Trophoblast cell (in vitro differentiated cells and primary cell): ENCODE measurements at regions not wholly inside any gene's neighbourhood (a gene's known extent, or its start where the extent isn't known, plus 50 kb on each side); places are given as distances from the start of the nearest gene placed in this dataset.

Source experiments
- DNase-seq, 2 donors: peaks; one replicate each; pipeline ENCODE4 v3.0.0-alpha.2; 2016
- H2AFZ ChIP-seq: 2 replicates; pipeline ENCODE4 v1.6.1; 2013; ENCODE audit warnings: low read length, moderate library complexity, mild to moderate bottlenecking; ENCODE audit not compliant: insufficient read depth, poor library complexity
- H2AK5ac ChIP-seq: 2 replicates; pipeline ENCODE4 v1.6.1; 2013; ENCODE audit warnings: mild to moderate bottlenecking, low read length
- H2BK120ac ChIP-seq: 2 replicates; pipeline ENCODE4 v1.6.1; 2013; ENCODE audit warnings: low read length, mild to moderate bottlenecking, moderate library complexity; ENCODE audit not compliant: insufficient read depth, poor library complexity
- H2BK12ac ChIP-seq: 2 replicates; pipeline ENCODE4 v1.6.1; 2013; ENCODE audit warnings: mild to moderate bottlenecking, low read length, moderate library complexity
- H2BK5ac ChIP-seq: 2 replicates; pipeline ENCODE4 v1.6.1; 2013; ENCODE audit warnings: low read length, low read depth, moderate library complexity, mild to moderate bottlenecking; ENCODE audit not compliant: poor library complexity
- H3K14ac ChIP-seq: 2 replicates; pipeline ENCODE4 v1.6.1; 2013; ENCODE audit warnings: mild to moderate bottlenecking, low read length
- H3K18ac ChIP-seq: 2 replicates; pipeline ENCODE4 v1.6.1; 2013; ENCODE audit warnings: mild to moderate bottlenecking, low read length
- H3K23ac ChIP-seq: 2 replicates; pipeline ENCODE4 v1.6.1; 2013; ENCODE audit warnings: low read length
- H3K27ac ChIP-seq: 2 replicates; pipeline ENCODE4 v1.5.1; 2013; ENCODE audit warnings: low read depth, mild to moderate bottlenecking, inconsistent platforms, low read length, moderate library complexity
- H3K27me3 ChIP-seq: 2 replicates; pipeline ENCODE4 v1.6.1; 2013; ENCODE audit warnings: inconsistent platforms, mild to moderate bottlenecking, low read length, moderate library complexity; ENCODE audit not compliant: insufficient read depth
- H3K36me3 ChIP-seq, 2 experiments: 1 replicate in 1 of 2; 2 replicates in 1 of 2; pipeline ENCODE4 v1.6.1; 2013; ENCODE audit warnings: low read length in 2 of 2, mild to moderate bottlenecking in 2 of 2, moderate library complexity in 1 of 2; ENCODE audit not compliant: insufficient read depth in 2 of 2, control insufficient read depth in 1 of 2
- H3K4ac ChIP-seq: 2 replicates; pipeline ENCODE4 v1.6.1; 2013; ENCODE audit warnings: low read depth, mild to moderate bottlenecking, low read length, moderate library complexity
- H3K4me1 ChIP-seq, 2 experiments: 1 replicate in 1 of 2; 2 replicates in 1 of 2; pipeline ENCODE4 v1.6.1; 2013; ENCODE audit warnings: low read length in 2 of 2, mild to moderate bottlenecking in 2 of 2, moderate library complexity in 1 of 2; ENCODE audit not compliant: insufficient read depth in 2 of 2, control insufficient read depth in 1 of 2
- H3K4me2 ChIP-seq: 2 replicates; pipeline ENCODE4 v1.6.1; 2013; ENCODE audit warnings: inconsistent platforms, mild to moderate bottlenecking, low read length, moderate library complexity
- H3K4me3 ChIP-seq: 2 replicates; pipeline ENCODE4 v1.5.1; 2013; ENCODE audit warnings: mild to moderate bottlenecking, low read depth, low read length, inconsistent platforms
- H3K79me1 ChIP-seq: one replicate; pipeline ENCODE4 v1.6.1; 2013; ENCODE audit warnings: low read length
- H3K79me2 ChIP-seq: 2 replicates; pipeline ENCODE4 v1.6.1; 2013; ENCODE audit warnings: low read length, mild to moderate bottlenecking; ENCODE audit not compliant: control insufficient read depth, insufficient read depth, poor library complexity
- H3K9ac ChIP-seq: 2 replicates; pipeline ENCODE4 v1.6.1; 2013; ENCODE audit warnings: mild to moderate bottlenecking, low read length
- H3K9me3 ChIP-seq: 2 replicates; pipeline ENCODE4 v1.6.1; 2013; ENCODE audit warnings: low read depth, mild to moderate bottlenecking, control low read depth, inconsistent platforms, low read length; ENCODE audit not compliant: insufficient read depth
- H4K12ac ChIP-seq: 2 replicates; pipeline ENCODE4 v1.6.1; 2013; ENCODE audit warnings: low read depth, mild to moderate bottlenecking, low read length, moderate library complexity
- H4K8ac ChIP-seq: 2 replicates; pipeline ENCODE4 v1.6.1; 2013; ENCODE audit warnings: low read depth, mild to moderate bottlenecking, low read length, moderate library complexity
- H4K91ac ChIP-seq: one replicate; pipeline ENCODE4 v1.6.1; 2013; ENCODE audit warnings: low read depth, mild to moderate bottlenecking, low read length, moderate library complexity
- WGBS: extraction: QIAGEN DNeasy Blood & Tissue Kit; methylation state at CpG from one replicate; pipeline ENCODE4 v1.1.7; 2013; ENCODE audit warnings: missing lambda C conversion rate; ENCODE audit not compliant: insufficient read length, insufficient coverage; ENCODE audit errors: extremely low coverage; 5-methylcytosine and 5-hydroxymethylcytosine counted together

DNA sequence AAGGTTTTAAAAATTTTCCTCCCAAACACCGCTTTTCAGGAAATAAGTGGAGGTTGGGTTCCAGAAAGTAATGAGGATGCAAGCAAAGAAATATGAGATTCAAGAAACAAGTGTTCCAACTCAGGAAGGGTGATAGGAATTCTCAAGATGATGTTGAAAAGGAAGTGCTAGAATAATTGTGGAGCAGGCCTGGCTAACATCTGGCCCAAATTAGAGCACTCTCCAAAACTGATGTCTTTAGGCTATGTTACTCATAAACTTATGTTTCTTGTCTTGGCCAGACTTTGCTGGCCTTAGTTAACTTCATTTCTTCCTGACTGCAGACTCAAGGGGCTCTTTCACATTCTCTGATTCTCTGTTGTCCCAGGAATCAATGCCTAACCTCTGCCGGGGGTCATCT is 116.3 kb downstream of the TMTC3 start:
- Histone ChIP-seq H3K4me2 (no peak overlapping the region), H3K27ac (no peak overlapping the region), H4K12ac (no peak overlapping the region), H3K9me3 (no peaks in the 10 kb centered on the region), H4K91ac (no peak overlapping the region), H2AK5ac (no peak overlapping the region), H2BK5ac (no peak overlapping the region), H3K4ac (no peak overlapping the region), H3K79me2 (no peaks in the 10 kb centered on the region), H3K36me3 (no peaks in the 10 kb centered on the region), H3K18ac (no peak overlapping the region), H3K4me3 (no peak overlapping the region), H2BK12ac (no peak overlapping the region), H4K8ac (no peak overlapping the region), H3K23ac (no peak overlapping the region), H2BK120ac (no peak overlapping the region), H3K27me3 (no peaks in the 10 kb centered on the region), H3K79me1 (no peaks in the 10 kb centered on the region), H3K9ac (no peak overlapping the region), H2AFZ (no peak overlapping the region), H3K14ac (no peak overlapping the region), H3K4me1 (no peaks in the 10 kb centered on the region)
- no peak for DNase-seq
- no CpG with 5 or more reads among the region's 2 CpGs for WGBS

DNA sequence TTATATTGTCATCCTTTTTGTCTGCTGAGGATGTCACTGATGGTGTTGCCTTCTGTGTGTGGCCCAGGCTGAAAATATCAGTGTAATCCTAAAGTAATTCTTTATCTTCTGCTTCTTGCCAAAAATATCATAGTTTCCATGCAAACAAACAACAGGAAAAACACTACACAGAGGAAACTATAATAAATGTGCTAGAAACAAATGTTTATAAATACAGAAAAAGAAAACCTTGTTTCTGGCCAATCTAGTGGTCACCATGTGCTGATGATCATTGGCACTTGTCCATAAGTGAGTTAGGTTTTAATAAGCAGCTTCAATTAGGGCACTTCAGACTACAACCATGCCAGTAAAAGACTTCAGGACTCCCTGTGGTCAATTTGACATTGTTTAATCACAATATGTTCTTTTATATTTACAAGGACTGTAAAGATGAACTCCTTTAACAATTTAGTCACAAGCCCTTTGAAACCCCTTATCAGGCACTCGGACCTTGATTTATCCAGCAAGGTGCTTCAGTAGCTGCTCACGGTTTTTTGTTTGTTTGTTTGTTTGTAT is 124.8 kb downstream of the TMTC3 start:
- H2BK12ac ChIP-seq: no peak overlapping the region
- H3K4ac ChIP-seq: no peak overlapping the region
- no peak overlapping the region for H4K8ac ChIP-seq
- no peak overlapping the region for H3K27ac ChIP-seq
- no peak overlapping the region for H3K14ac ChIP-seq
- H3K79me1 ChIP-seq: no peaks in the 10 kb centered on the region
- no peak overlapping the region for H3K9ac ChIP-seq
- H3K36me3 ChIP-seq: no peaks in the 10 kb centered on the region
- H3K23ac ChIP-seq: no peak overlapping the region
- H4K91ac ChIP-seq: no peak overlapping the region
- H3K9me3 ChIP-seq: no peaks in the 10 kb centered on the region
- H4K12ac ChIP-seq: no peak overlapping the region
- no peak overlapping the region for H3K4me2 ChIP-seq
- H3K4me1 ChIP-seq: no peaks in the 10 kb centered on the region
- H2AFZ ChIP-seq: no peak overlapping the region
- H3K4me3 ChIP-seq: no peak overlapping the region
- H3K18ac ChIP-seq: no peak overlapping the region
- H3K27me3 ChIP-seq: no peaks in the 10 kb centered on the region
- no peaks in the 10 kb centered on the region for H3K79me2 ChIP-seq
- no peak for DNase-seq
- H2BK120ac ChIP-seq: no peak overlapping the region
- H2AK5ac ChIP-seq: no peak overlapping the region
- no peak overlapping the region for H2BK5ac ChIP-seq
- no CpG with 5 or more reads among the region's 2 CpGs for WGBS

DNA sequence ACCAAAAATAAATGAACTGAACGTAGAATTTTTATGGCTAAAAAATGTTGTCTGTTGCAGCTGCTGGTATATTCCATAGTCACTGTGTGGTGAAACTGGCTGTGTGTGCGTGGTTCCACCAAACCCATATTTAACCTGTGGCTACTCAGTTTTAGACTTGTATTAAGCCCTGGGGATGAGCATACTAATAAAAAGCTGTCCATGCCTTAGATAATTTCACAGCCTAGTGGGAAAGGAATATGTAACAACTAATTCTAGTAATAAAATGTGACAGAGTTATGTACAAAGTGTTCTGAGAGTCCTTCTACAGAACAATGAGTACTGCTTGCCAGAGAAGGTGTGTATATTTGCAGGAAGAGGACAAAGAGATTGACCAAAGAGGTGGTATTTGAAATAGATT is 125.5 kb downstream of the TMTC3 start:
- H3K36me3 ChIP-seq: no peaks in the 10 kb centered on the region
- H3K27me3 ChIP-seq: no peaks in the 10 kb centered on the region
- H3K4me3 ChIP-seq: no peak overlapping the region
- H3K79me1 ChIP-seq: no peaks in the 10 kb centered on the region
- no peak overlapping the region for H3K27ac ChIP-seq
- H4K91ac ChIP-seq: no peak overlapping the region
- DNase-seq: no peak
- H2BK5ac ChIP-seq: no peak overlapping the region
- H3K18ac ChIP-seq: no peak overlapping the region
- H3K4me1 ChIP-seq: no peaks in the 10 kb centered on the region
- no peak overlapping the region for H3K4ac ChIP-seq
- no CpG with 5 or more reads among the region's 2 CpGs for WGBS
- no peaks in the 10 kb centered on the region for H3K79me2 ChIP-seq
- no peak overlapping the region for H4K8ac ChIP-seq
- H3K4me2 ChIP-seq: no peak overlapping the region
- H2BK120ac ChIP-seq: no peak overlapping the region
- no peak overlapping the region for H2AK5ac ChIP-seq
- no peak overlapping the region for H3K23ac ChIP-seq
- no peak overlapping the region for H2AFZ ChIP-seq
- no peak overlapping the region for H3K14ac ChIP-seq
- no peaks in the 10 kb centered on the region for H3K9me3 ChIP-seq
- no peak overlapping the region for H3K9ac ChIP-seq
- no peak overlapping the region for H2BK12ac ChIP-seq
- no peak overlapping the region for H4K12ac ChIP-seq

DNA sequence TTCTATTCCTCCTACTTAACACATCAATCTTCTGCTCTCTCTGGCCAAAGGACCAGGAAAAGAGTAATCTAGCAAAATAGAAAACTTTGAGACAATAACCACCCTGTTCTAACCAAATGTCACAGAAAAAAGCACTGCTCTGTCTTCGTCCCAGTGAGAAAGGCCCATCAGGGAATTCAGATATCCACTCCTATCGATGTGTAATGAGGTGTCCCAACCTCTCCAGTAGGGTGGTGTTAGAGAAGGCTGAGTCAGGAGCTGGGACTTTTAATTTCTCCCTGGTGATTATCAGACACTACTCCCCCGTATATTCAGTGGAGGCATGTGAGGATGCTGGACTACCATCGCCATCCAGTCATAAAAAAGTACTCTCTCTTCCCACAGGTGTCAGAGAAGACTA is 130.3 kb downstream of the TMTC3 start:
- Histone ChIP-seq H3K9me3 (no peaks in the 10 kb centered on the region), H2AFZ (no peak overlapping the region), H3K18ac (no peak overlapping the region), H3K79me2 (no peaks in the 10 kb centered on the region), H3K36me3 (no peaks in the 10 kb centered on the region), H2BK120ac (no peak overlapping the region), H3K4me2 (no peak overlapping the region), H3K79me1 (no peaks in the 10 kb centered on the region), H3K14ac (no peak overlapping the region), H3K9ac (no peak overlapping the region), H2AK5ac (no peak overlapping the region), H3K4me3 (no peak overlapping the region), H3K23ac (no peak overlapping the region), H4K12ac (no peak overlapping the region), H3K4ac (no peak overlapping the region), H3K4me1 (no peaks in the 10 kb centered on the region), H3K27me3 (no peaks in the 10 kb centered on the region), H2BK5ac (no peak overlapping the region), H3K27ac (no peak overlapping the region), H4K8ac (no peak overlapping the region), H2BK12ac (no peak overlapping the region), H4K91ac (no peak overlapping the region)
- no CpG with 5 or more reads among the region's 4 CpGs for WGBS
- no peak for DNase-seq
